Spleen (tissue), 7 donors: ENCODE measurements at regions not wholly inside any gene's neighbourhood (a gene's known extent, or its start where the extent isn't known, plus 50 kb on each side); places are given as distances from the start of the nearest gene placed in this dataset.

Experiments used
- CTCF ChIP-seq, 11 experiments: fragments of 200-600 bp in 7 of 11; fragments of 450-650 bp in 4 of 11; sonication (generic) in 4 of 11; IDR thresholded peaks in 8 of 11; conservative IDR thresholded peaks in 3 of 11; 1 replicate in 7 of 11; 2 replicates in 4 of 11; pipeline versions ENCODE4 v1.4.0 to v1.8.0; 2016 to 2021; ENCODE audit warnings: antibody characterized with exemption in 11 of 11, inconsistent platforms in 4 of 11, mild to moderate bottlenecking in 1 of 11
- POLR2A ChIP-seq, 3 donors: fragments of 450-650 bp; IDR thresholded peaks; one replicate each; pipeline ENCODE4 v1.5.1; 2017; ENCODE audit warnings: antibody characterized with exemption in 3 of 3, mild to moderate bottlenecking in 1 of 3
- POLR2AphosphoS5 ChIP-seq, 3 donors: sonication (generic); formaldehyde crosslinking; IDR thresholded peaks; one replicate each; pipeline ENCODE4 v1.5.1; 2017; ENCODE audit warnings: antibody characterized with exemption in 3 of 3
- donor health status: DM: no; HTN: no; CAD: no; lungs with moderate emphysema.
- donor health status: DM: no; HTN: no; CAD: no.
- donor health status: DM: no; HTN: no; CAD: no.

GRCh38 chr7:28266402-28266801 lies 85.8 kb upstream of the JAZF1 start:
- TF ChIP-seq POLR2A (IDR thresholded peaks at IDR 0.05) (no peak), CTCF (IDR thresholded peaks at IDR 0.05 in 8 of 11, conservative IDR thresholded peaks at IDR 0.05 in 3 of 11) (no peak), POLR2AphosphoS5 (IDR thresholded peaks at IDR 0.05) (no peak)
